Panc1 (cell line): ENCODE measurements at regions not wholly inside any gene's neighbourhood (a gene's known extent, or its start where the extent isn't known, plus 50 kb on each side); places are given as distances from the start of the nearest gene placed in this dataset.

Source experiments
- ATAC-seq: fragments of 200-7000 bp; cut with Tn5 transposase; 2 replicates; pipeline ENCODE4 v1.9.1; 2020; ENCODE audit warnings: mild to moderate bottlenecking, moderate library complexity
- BruUV-seq: library from RNA; stranded (reverse); fragments of 400-500 nt; replicated peaks from 2 replicates; lab custom pipeline; 2021; lab: Mats Ljungman, UMichigan
- CTCF ChIA-PET: fragments of 300-600 bp; sonication (Branson Sonifier 250); formaldehyde crosslinking; loops from one replicate; lab custom pipeline; 2022; ENCODE audit warnings: antibody characterized with exemption; lab: Charles Lee
- POLR2A ChIA-PET: fragments of 300-600 bp; sonication (Branson Sonifier 250); formaldehyde crosslinking; loops from one replicate; lab custom pipeline; 2022; ENCODE audit warnings: antibody characterized with exemption; lab: Charles Lee
- DNase-seq: peaks from one replicate; pipeline ENCODE4 v3.0.0-alpha.2; 2010; ENCODE audit warnings: low read depth, low spot score
- H3K27ac ChIP-seq: 2 replicates; pipeline ENCODE4 v1.5.1; 2011; ENCODE audit warnings: mild to moderate bottlenecking, low read length, inconsistent platforms
- H3K27me3 ChIP-seq: fragments of 200-500 bp; sonication (Bioruptor generic); 2 replicates; pipeline ENCODE4 v1.6.0; 2014; ENCODE audit warnings: low read length, inconsistent platforms; ENCODE audit not compliant: control insufficient read depth, insufficient read depth
- H3K36me3 ChIP-seq: fragments of 200-500 bp; sonication (Bioruptor generic); 2 replicates; pipeline ENCODE4 v1.5.1; 2014; ENCODE audit warnings: inconsistent platforms, mild to moderate bottlenecking, low read length, moderate library complexity; ENCODE audit not compliant: control insufficient read depth, insufficient read depth
- H3K4me1 ChIP-seq: 2 replicates; pipeline ENCODE4 v1.5.1; 2011; ENCODE audit warnings: inconsistent platforms, mild to moderate bottlenecking, low read length, moderate library complexity; ENCODE audit not compliant: control insufficient read depth, insufficient read depth
- H3K4me3 ChIP-seq, 2 experiments: 2 replicates each; pipeline ENCODE4 v1.5.1; 2011 to 2012; ENCODE audit warnings: low read depth in 2 of 2, low read length in 2 of 2, mild to moderate bottlenecking in 2 of 2, inconsistent platforms in 1 of 2, moderate library complexity in 1 of 2
- H3K9me3 ChIP-seq: fragments of 200-500 bp; sonication (Bioruptor generic); 2 replicates; pipeline ENCODE4 v1.5.1; 2014; ENCODE audit warnings: low read depth, mild to moderate bottlenecking, inconsistent platforms, low read length, moderate library complexity; ENCODE audit not compliant: control insufficient read depth, insufficient read depth
- POLR2AphosphoS5 ChIP-seq: IDR thresholded peaks from 2 replicates; pipeline ENCODE4 v1.6.1; 2012; ENCODE audit warnings: mild to moderate bottlenecking, low read depth, low read length, moderate library complexity
- REST ChIP-seq, 2 experiments: IDR thresholded peaks; 2 replicates each; pipeline ENCODE4 v1.6.1; 2011 to 2012; ENCODE audit warnings: low read depth in 2 of 2, control low read depth in 1 of 2, low read length in 1 of 2, mild to moderate bottlenecking in 1 of 2, moderate library complexity in 1 of 2; ENCODE audit not compliant: insufficient read depth in 1 of 2
- SIN3A ChIP-seq: IDR thresholded peaks from 2 replicates; pipeline ENCODE4 v1.6.1; 2012; ENCODE audit warnings: low read depth, mild to moderate bottlenecking, low read length, moderate library complexity, borderline replicate concordance; ENCODE audit not compliant: insufficient read depth
- TCF7L2 ChIP-seq: IDR thresholded peaks from 2 replicates; pipeline ENCODE4 v1.6.1; 2011; ENCODE audit warnings: mild to moderate bottlenecking, low read depth, low read length, inconsistent platforms
- in situ Hi-C: cut with HindIII; loops from 2 replicates; pipeline ENCODE4 v1.10.0; 2016; ENCODE audit warnings: low sequenced_read_pairs, low pct_unique_long_range_greater_than_20kb
- intact Hi-C: fragments of 100-400 bp; cut with micrococcal nuclease; formaldehyde crosslinking; loops from one replicate; pipeline ENCODE4 v1.10.0; 2022; ENCODE audit not compliant: unreplicated experiment
- TF ChIP-seq, protein P1 (sequence below): fragments of 450-650 bp; IDR thresholded peaks from 2 replicates; pipeline ENCODE4 v1.5.1; 2017; ENCODE audit warnings: mild to moderate bottlenecking

GRCh38 chr3:94440767-94441493 lies 378.1 kb downstream of the NSUN3 start:
- DNase-seq (no peak), ATAC-seq (no peak)
- Histone ChIP-seq H3K36me3 (no peaks in the 10 kb centered on the region), H3K4me1 (no peaks in the 10 kb centered on the region), H3K4me3 (no peak overlapping the region), H3K27me3 (no peaks in the 10 kb centered on the region), H3K9me3 (no peaks in the 10 kb centered on the region), H3K27ac (no peak overlapping the region)
- in situ Hi-C loops (no loop called here), intact Hi-C loops (no loop called here)
- no TSS peak for BruUV-seq
- TF ChIP-seq SIN3A (no peak), TCF7L2 (no peak), POLR2AphosphoS5 (no peak), REST (IDR thresholded peaks at IDR 0.05; ENCODE audit: insufficient read depth in 1 of 2, low read depth in 2 of 2, low read length in 1 of 2) (no peak)
- TF ChIP-seq, protein P1, sequence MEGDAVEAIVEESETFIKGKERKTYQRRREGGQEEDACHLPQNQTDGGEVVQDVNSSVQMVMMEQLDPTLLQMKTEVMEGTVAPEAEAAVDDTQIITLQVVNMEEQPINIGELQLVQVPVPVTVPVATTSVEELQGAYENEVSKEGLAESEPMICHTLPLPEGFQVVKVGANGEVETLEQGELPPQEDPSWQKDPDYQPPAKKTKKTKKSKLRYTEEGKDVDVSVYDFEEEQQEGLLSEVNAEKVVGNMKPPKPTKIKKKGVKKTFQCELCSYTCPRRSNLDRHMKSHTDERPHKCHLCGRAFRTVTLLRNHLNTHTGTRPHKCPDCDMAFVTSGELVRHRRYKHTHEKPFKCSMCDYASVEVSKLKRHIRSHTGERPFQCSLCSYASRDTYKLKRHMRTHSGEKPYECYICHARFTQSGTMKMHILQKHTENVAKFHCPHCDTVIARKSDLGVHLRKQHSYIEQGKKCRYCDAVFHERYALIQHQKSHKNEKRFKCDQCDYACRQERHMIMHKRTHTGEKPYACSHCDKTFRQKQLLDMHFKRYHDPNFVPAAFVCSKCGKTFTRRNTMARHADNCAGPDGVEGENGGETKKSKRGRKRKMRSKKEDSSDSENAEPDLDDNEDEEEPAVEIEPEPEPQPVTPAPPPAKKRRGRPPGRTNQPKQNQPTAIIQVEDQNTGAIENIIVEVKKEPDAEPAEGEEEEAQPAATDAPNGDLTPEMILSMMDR, result no peak
- ChIA-PET POLR2A (no interaction called here), CTCF (no interaction called here)

DNA sequence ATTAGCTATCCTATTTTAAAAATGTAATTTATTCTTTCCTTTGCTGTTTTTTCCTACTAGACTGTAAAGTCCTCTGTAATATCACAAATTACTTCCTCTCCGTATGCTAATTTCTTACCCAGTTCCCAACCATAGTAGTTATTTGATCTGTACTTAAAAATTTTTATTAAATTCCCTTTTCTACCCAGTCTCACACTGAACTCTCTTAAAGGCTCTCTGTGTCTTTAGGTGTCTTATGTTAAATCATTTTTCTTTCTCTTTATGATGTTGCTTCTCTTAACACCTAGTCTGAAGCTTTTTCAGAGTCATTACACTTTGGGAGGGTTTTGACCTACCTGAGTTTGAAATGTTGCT lies 378.6 kb downstream of the NSUN3 start:
- DNase-seq (no peak), ATAC-seq (no peak)
- Histone ChIP-seq H3K4me3 (no peak overlapping the region), H3K36me3 (no peaks in the 10 kb centered on the region), H3K27me3 (no peaks in the 10 kb centered on the region), H3K27ac (no peak overlapping the region), H3K9me3 (no peaks in the 10 kb centered on the region), H3K4me1 (no peaks in the 10 kb centered on the region)
- ChIA-PET POLR2A (no interaction called here), CTCF (no interaction called here)
- in situ Hi-C loops (no loop called here), intact Hi-C loops (no loop called here)
- TF ChIP-seq TCF7L2 (no peak), SIN3A (no peak), POLR2AphosphoS5 (no peak), REST (IDR thresholded peaks at IDR 0.05; ENCODE audit: insufficient read depth in 1 of 2, low read depth in 2 of 2, low read length in 1 of 2) (no peak)
- TF ChIP-seq, protein P1, result no peak
- no TSS peak for BruUV-seq
